SK-N-SH (cell line): ENCODE measurements at regions not wholly inside any gene's neighbourhood (a gene's known extent, or its start where the extent isn't known, plus 50 kb on each side); places are given as distances from the start of the nearest gene placed in this dataset.

Experiments used
- CTCF ChIA-PET: fragments of 300-600, 350-600 bp; formaldehyde crosslinking; extraction: SDS; loops from one replicate; lab custom pipeline; 2021; lab: Yijun Ruan, JAX
- POLR2A ChIA-PET: fragments of 350-600 bp; sonication (Branson Sonifier 250); formaldehyde crosslinking; extraction: SDS; loops from one replicate; lab custom pipeline; 2020; ENCODE audit warnings: antibody characterized with exemption, inconsistent platforms; lab: Yijun Ruan, JAX
- DNase-seq: peaks from one replicate; pipeline ENCODE4 v3.0.0; 2012
- H2AFZ ChIP-seq: fragments of 200-600 bp; sonication (generic); 2 replicates; pipeline ENCODE4 v1.8.1; 2016; ENCODE audit warnings: antibody characterized with exemption, mild to moderate bottlenecking, low read depth
- H3F3A ChIP-seq: fragments of 200-600 bp; sonication (generic); replicated peaks from 2 replicates; pipeline ENCODE3; 2016; ENCODE audit warnings: antibody characterized with exemption, mild to moderate bottlenecking; ENCODE audit not compliant: insufficient read depth
- H3K27ac ChIP-seq, 2 experiments: fragments of 200-500 bp in 1 of 2; fragments of 200-600 bp in 1 of 2; sonication (Bioruptor generic) in 1 of 2; sonication (generic), shearing (Covaris generic) in 1 of 2; 2 replicates each; pipeline versions ENCODE4 v1.5.1 to v1.6.1; 2014 to 2016; ENCODE audit warnings: low read depth in 2 of 2, inconsistent platforms in 1 of 2, low read length in 1 of 2, mild to moderate bottlenecking in 1 of 2, mixed read lengths in 1 of 2
- H3K27me3 ChIP-seq: fragments of 200-600 bp; sonication (generic), shearing (Covaris generic); 2 replicates; pipeline ENCODE4 v1.6.1; 2016; ENCODE audit warnings: mixed run types; ENCODE audit not compliant: insufficient read depth
- H3K36me3 ChIP-seq, 2 experiments: fragments of 200-500 bp in 1 of 2; fragments of 200-600 bp in 1 of 2; sonication (Bioruptor generic) in 1 of 2; sonication (generic) in 1 of 2; replicated peaks in 1 of 2; 2 replicates each; pipeline versions ENCODE3 to v1.5.1; 2014 to 2016; ENCODE audit warnings: low read length in 1 of 2, mild to moderate bottlenecking in 1 of 2; ENCODE audit not compliant: insufficient read depth in 2 of 2, control insufficient read depth in 1 of 2
- H3K4me1 ChIP-seq, 2 experiments: fragments of 200-500 bp in 1 of 2; fragments of 200-600 bp in 1 of 2; sonication (Bioruptor generic) in 1 of 2; sonication (generic), shearing (Covaris generic) in 1 of 2; 2 replicates each; pipeline versions ENCODE4 v1.5.1 to v1.6.1; 2014 to 2016; ENCODE audit warnings: low read depth in 1 of 2, low read length in 1 of 2, mixed run types in 1 of 2; ENCODE audit not compliant: insufficient read depth in 2 of 2, control insufficient read depth in 1 of 2
- H3K4me2 ChIP-seq: fragments of 200-600 bp; sonication (generic), shearing (Covaris generic); 2 replicates; pipeline ENCODE4 v1.6.1; 2017; ENCODE audit warnings: mixed run types
- H3K4me3 ChIP-seq, 2 experiments: fragments of 200-500 bp in 1 of 2; fragments of 200-600 bp in 1 of 2; sonication (Bioruptor generic) in 1 of 2; sonication (generic), shearing (Covaris generic) in 1 of 2; 2 replicates each; pipeline versions ENCODE4 v1.5.1 to v1.8.1; 2014 to 2016; ENCODE audit warnings: low read depth in 2 of 2, inconsistent platforms in 1 of 2, low read length in 1 of 2, mild to moderate bottlenecking in 1 of 2, mixed read lengths in 1 of 2, moderate library complexity in 1 of 2
- H3K79me2 ChIP-seq: fragments of 200-600 bp; sonication (generic); 2 replicates; pipeline ENCODE4 v1.8.1; 2017; ENCODE audit warnings: mild to moderate bottlenecking; ENCODE audit not compliant: insufficient read depth
- H3K9ac ChIP-seq: fragments of 200-600 bp; sonication (generic); 2 replicates; pipeline ENCODE4 v1.6.1; 2017; ENCODE audit warnings: mixed run types
- H3K9me2 ChIP-seq: fragments of 200-600 bp; sonication (generic); 2 replicates; pipeline ENCODE4 v1.6.1; 2017; ENCODE audit warnings: mixed run types
- H3K9me3 ChIP-seq: fragments of 200-600 bp; sonication (generic); 2 replicates; pipeline ENCODE4 v1.6.1; 2017; ENCODE audit warnings: mixed run types, mild to moderate bottlenecking, moderate library complexity
- H4K20me1 ChIP-seq: fragments of 200-600 bp; sonication (generic); 2 replicates; pipeline ENCODE4 v1.6.1; 2017; ENCODE audit warnings: mild to moderate bottlenecking, mixed run types; ENCODE audit not compliant: insufficient read depth
- ELF1 ChIP-seq: IDR thresholded peaks from 2 replicates; pipeline ENCODE4 v1.4.0; 2012
- EP300 ChIP-seq, 2 experiments: IDR thresholded peaks; 2 replicates each; pipeline versions ENCODE4 v1.4.0 to v1.6.1; 2012; ENCODE audit warnings: borderline replicate concordance in 1 of 2, low read depth in 1 of 2, low read length in 1 of 2
- EZH2phosphoT487 ChIP-seq: fragments of 200-600 bp; sonication (generic); IDR thresholded peaks from 2 replicates; pipeline ENCODE4 v1.6.1; 2017; ENCODE audit warnings: low read depth, mixed run types, mild to moderate bottlenecking, antibody characterized with exemption, moderate library complexity, borderline replicate concordance
- FOSL2 ChIP-seq: IDR thresholded peaks from 2 replicates; pipeline ENCODE4 v1.4.0; 2012; ENCODE audit warnings: low read depth, mild to moderate bottlenecking, moderate library complexity, borderline replicate concordance
- FOXJ3 ChIP-seq: sonication (generic); formaldehyde crosslinking; IDR thresholded peaks from 2 replicates; pipeline ENCODE4 v1.5.1; 2020; ENCODE audit warnings: mild to moderate bottlenecking, missing genetic modification reagents
- MEF2A ChIP-seq: IDR thresholded peaks from 2 replicates; pipeline ENCODE4 v1.4.0; 2012; ENCODE audit warnings: low read depth, borderline replicate concordance
- NFIC ChIP-seq: IDR thresholded peaks from 2 replicates; pipeline ENCODE4 v1.4.0; 2012; ENCODE audit warnings: borderline replicate concordance
- NRF1 ChIP-seq: IDR thresholded peaks from 2 replicates; pipeline ENCODE4 v1.6.1; 2012; ENCODE audit warnings: low read depth, mild to moderate bottlenecking, low read length
- POLR2AphosphoS5 ChIP-seq: IDR thresholded peaks from 2 replicates; pipeline ENCODE4 v1.6.1; 2012; ENCODE audit warnings: low read depth, low read length
- RAD21 ChIP-seq: IDR thresholded peaks from 2 replicates; pipeline ENCODE4 v1.6.1; 2012; ENCODE audit warnings: mild to moderate bottlenecking, low read length
- RCOR1 ChIP-seq: fragments of 150-350 bp; IDR thresholded peaks from 2 replicates; pipeline ENCODE4 v1.6.1; 2017; ENCODE audit warnings: antibody characterized with exemption, low read length
- RXRA ChIP-seq: IDR thresholded peaks from 2 replicates; pipeline ENCODE4 v1.4.0; 2012; ENCODE audit warnings: low read depth, mild to moderate bottlenecking, borderline replicate concordance
- SIN3A ChIP-seq: IDR thresholded peaks from 2 replicates; pipeline ENCODE4 v1.6.1; 2012; ENCODE audit warnings: low read depth, mild to moderate bottlenecking, low read length, moderate library complexity, borderline replicate concordance
- TAF1 ChIP-seq: IDR thresholded peaks from 2 replicates; pipeline ENCODE4 v1.6.1; 2012; ENCODE audit warnings: low read depth, mild to moderate bottlenecking, low read length, moderate library complexity, borderline replicate concordance
- WGBS: methylation state at CpG from one replicate; pipeline ENCODE4 v1.1.6; 2017; ENCODE audit warnings: low lambda C conversion rate; 5-methylcytosine and 5-hydroxymethylcytosine counted together
- TF ChIP-seq, protein P1 (sequence below): fragments of 200-600 bp; sonication (generic); IDR thresholded peaks from 2 replicates; pipeline ENCODE4 v1.6.1; 2017; ENCODE audit warnings: antibody characterized with exemption, mild to moderate bottlenecking, moderate library complexity
- TF ChIP-seq, protein P2 (sequence below): IDR thresholded peaks from 2 replicates; pipeline ENCODE4; 2012
- TF ChIP-seq, protein P3 (sequence below): IDR thresholded peaks from 2 replicates; pipeline ENCODE4 v1.4.0; 2012; ENCODE audit warnings: low read depth, borderline replicate concordance

DNA sequence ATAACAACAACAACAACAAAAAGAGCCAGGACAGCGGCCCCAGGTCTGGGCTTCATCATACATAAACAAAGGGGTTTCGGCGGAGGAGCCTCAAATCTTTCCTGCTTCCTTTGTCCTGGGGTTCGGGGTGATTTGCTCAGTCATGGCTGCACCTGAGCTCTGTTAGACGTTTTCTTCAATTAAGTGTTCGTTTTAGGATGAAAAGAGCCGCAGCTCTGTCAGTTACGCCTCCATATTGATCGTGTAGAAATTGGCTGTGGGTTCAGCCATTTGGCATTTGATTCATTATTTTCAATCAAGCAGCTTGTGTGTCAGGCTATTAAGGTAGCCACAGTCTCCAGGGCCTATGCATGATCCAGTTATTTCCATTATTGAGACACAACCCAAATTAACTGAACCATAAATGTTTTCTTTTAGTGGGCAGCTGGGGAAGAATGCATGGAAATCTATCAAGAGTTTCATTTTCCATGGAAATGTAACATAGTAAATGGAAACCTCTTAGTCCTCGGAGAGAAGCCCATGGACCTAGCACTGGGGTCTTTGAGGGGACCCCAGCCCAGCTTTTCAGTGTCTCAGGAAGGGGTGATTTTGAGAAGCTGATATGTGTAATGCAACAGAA lies 370.0 kb upstream of the C1orf174 start:
- H3K9me3 ChIP-seq, result no peaks in the 10 kb centered on the region
- ChIA-PET CTCF (interaction anchor here (1.4 kb wide), 1 partner anchor 13 kb away, joined by 3 read pairs; no protein-coding TSS in a partner anchor), POLR2A (no interaction called here)

DNA sequence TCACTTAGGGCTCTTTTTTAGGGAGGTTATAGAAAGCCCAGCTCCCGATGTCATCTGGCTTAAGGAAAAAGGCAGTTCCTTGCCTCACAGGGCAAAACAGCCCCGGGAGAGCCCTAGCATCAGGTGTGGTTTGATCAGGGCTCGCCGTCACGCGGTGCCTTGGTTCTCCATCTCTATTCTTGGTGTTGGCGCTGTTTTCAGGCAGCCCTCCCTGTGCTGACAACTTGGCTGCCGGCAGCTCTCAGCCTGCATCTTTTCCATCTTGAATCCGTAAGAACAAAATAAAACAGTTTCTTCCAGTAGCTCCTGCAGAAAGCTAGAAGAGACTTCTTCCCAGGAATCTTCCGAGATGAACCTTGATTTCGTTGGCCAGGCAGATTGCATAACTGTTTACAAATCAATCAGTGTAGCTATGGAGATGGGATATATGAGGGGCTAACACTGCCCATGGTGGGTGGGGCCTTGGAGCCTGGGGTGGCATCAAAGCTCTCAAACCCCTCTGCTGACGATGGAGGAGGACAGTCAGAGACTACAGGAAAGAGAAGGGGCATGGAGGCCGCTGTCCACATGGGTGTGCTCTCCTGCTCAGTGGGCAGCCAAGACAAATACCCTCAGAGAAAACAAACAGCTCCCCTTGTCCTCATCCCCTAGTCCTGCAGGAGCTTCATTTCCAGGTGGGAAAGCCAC lies 370.7 kb upstream of the C1orf174 start:
- H3K4me3 ChIP-seq, result no peak overlapping the region
- no peak overlapping the region for H3K27ac ChIP-seq
- H3K9ac ChIP-seq, result no peak overlapping the region
- H3K4me2 ChIP-seq, result no peak overlapping the region
- H2AFZ ChIP-seq, result no peak overlapping the region
- CTCF ChIA-PET, result no interaction called here
- H4K20me1 ChIP-seq, result no peaks in the 10 kb centered on the region
- H3K9me3 ChIP-seq, result no peaks in the 10 kb centered on the region
- TF ChIP-seq, protein P1, sequence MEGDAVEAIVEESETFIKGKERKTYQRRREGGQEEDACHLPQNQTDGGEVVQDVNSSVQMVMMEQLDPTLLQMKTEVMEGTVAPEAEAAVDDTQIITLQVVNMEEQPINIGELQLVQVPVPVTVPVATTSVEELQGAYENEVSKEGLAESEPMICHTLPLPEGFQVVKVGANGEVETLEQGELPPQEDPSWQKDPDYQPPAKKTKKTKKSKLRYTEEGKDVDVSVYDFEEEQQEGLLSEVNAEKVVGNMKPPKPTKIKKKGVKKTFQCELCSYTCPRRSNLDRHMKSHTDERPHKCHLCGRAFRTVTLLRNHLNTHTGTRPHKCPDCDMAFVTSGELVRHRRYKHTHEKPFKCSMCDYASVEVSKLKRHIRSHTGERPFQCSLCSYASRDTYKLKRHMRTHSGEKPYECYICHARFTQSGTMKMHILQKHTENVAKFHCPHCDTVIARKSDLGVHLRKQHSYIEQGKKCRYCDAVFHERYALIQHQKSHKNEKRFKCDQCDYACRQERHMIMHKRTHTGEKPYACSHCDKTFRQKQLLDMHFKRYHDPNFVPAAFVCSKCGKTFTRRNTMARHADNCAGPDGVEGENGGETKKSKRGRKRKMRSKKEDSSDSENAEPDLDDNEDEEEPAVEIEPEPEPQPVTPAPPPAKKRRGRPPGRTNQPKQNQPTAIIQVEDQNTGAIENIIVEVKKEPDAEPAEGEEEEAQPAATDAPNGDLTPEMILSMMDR, result no peak
- TF ChIP-seq ELF1, result no peak
- no peak for TF ChIP-seq RAD21
- TF ChIP-seq SIN3A, result no peak
- no peak for TF ChIP-seq TAF1
- no peak for TF ChIP-seq EP300 (IDR thresholded peaks at IDR 0.05; ENCODE audit: borderline replicate concordance in 1 of 2, low read depth in 1 of 2, low read length in 1 of 2)
- TF ChIP-seq EZH2phosphoT487, result no peak
- no peak for TF ChIP-seq MEF2A
- no peak for TF ChIP-seq NRF1
- TF ChIP-seq, protein P2, sequence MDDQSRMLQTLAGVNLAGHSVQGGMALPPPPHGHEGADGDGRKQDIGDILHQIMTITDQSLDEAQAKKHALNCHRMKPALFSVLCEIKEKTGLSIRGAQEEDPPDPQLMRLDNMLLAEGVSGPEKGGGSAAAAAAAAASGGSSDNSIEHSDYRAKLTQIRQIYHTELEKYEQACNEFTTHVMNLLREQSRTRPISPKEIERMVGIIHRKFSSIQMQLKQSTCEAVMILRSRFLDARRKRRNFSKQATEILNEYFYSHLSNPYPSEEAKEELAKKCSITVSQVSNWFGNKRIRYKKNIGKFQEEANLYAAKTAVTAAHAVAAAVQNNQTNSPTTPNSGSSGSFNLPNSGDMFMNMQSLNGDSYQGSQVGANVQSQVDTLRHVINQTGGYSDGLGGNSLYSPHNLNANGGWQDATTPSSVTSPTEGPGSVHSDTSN, result no peak
- TF ChIP-seq NFIC, result no peak
- no peak for TF ChIP-seq FOXJ3 (CRISPR knock-in tag)
- no peak for TF ChIP-seq RCOR1
- no peak for TF ChIP-seq POLR2AphosphoS5
- no peak for TF ChIP-seq RXRA
- TF ChIP-seq, all 33 proteins: peak for 0
- Histone ChIP-seq H3K36me3 (no peaks in the 10 kb centered on the region), H3K9me2 (no peaks in the 10 kb centered on the region), H3K79me2 (no peaks in the 10 kb centered on the region), H3K4me1 (no peaks in the 10 kb centered on the region), H3F3A (no peaks in the 10 kb centered on the region), H3K27me3 (no peaks in the 10 kb centered on the region)
- POLR2A ChIA-PET, result no interaction called here
- WGBS, result 51% methylated on average over 13 of the region's 13 CpGs
- no peak for DNase-seq

More for the DNA sequence above, 370.0 kb upstream of the C1orf174 start:
- H3K27ac ChIP-seq, result no peak overlapping the region
- H3K9me2 ChIP-seq, result no peaks in the 10 kb centered on the region
- H3K4me2 ChIP-seq, result no peak overlapping the region
- TF ChIP-seq, protein P3, sequence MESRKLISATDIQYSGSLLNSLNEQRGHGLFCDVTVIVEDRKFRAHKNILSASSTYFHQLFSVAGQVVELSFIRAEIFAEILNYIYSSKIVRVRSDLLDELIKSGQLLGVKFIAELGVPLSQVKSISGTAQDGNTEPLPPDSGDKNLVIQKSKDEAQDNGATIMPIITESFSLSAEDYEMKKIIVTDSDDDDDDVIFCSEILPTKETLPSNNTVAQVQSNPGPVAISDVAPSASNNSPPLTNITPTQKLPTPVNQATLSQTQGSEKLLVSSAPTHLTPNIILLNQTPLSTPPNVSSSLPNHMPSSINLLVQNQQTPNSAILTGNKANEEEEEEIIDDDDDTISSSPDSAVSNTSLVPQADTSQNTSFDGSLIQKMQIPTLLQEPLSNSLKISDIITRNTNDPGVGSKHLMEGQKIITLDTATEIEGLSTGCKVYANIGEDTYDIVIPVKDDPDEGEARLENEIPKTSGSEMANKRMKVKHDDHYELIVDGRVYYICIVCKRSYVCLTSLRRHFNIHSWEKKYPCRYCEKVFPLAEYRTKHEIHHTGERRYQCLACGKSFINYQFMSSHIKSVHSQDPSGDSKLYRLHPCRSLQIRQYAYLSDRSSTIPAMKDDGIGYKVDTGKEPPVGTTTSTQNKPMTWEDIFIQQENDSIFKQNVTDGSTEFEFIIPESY, result no peak
- no peak for TF ChIP-seq RXRA
- TF ChIP-seq FOSL2, result no peak
- no peaks in the 10 kb centered on the region for H3F3A ChIP-seq
- no peak overlapping the region for H2AFZ ChIP-seq
- H3K36me3 ChIP-seq, result no peaks in the 10 kb centered on the region
- H3K79me2 ChIP-seq, result no peaks in the 10 kb centered on the region
- H3K27me3 ChIP-seq, result no peaks in the 10 kb centered on the region
- no peaks in the 10 kb centered on the region for H3K4me1 ChIP-seq
- 40% methylated on average over 10 of the region's 10 CpGs for WGBS
- H3K4me3 ChIP-seq, result no peak overlapping the region
- no peak overlapping the region for H3K9ac ChIP-seq
- H4K20me1 ChIP-seq, result no peaks in the 10 kb centered on the region
- no peak for DNase-seq
